NCI-H146 (cell line): ENCODE measurements at regions not wholly inside any gene's neighbourhood (a gene's known extent, or its start where the extent isn't known, plus 50 kb on each side); places are given as distances from the start of the nearest gene placed in this dataset.

Experiments
- DNase-seq: peaks from one replicate; lab custom pipeline; 2025; lab: John Stamatoyannopoulos, UW

GRCh38 chr5:18967637-18968036 is 1020.4 kb downstream of the CDH18 start:
- no peak for DNase-seq

GRCh38 chr5:18968966-18969365 is 1019.0 kb downstream of the CDH18 start:
- no peak for DNase-seq

- no peak for DNase-seq
Observed at GRCh38 chr5:18970000-18970399, 1018.0 kb downstream of the CDH18 start.

- DNase-seq = no peak
Observed at GRCh38 chr5:18972177-18972576, 1015.8 kb downstream of the CDH18 start.

DNA sequence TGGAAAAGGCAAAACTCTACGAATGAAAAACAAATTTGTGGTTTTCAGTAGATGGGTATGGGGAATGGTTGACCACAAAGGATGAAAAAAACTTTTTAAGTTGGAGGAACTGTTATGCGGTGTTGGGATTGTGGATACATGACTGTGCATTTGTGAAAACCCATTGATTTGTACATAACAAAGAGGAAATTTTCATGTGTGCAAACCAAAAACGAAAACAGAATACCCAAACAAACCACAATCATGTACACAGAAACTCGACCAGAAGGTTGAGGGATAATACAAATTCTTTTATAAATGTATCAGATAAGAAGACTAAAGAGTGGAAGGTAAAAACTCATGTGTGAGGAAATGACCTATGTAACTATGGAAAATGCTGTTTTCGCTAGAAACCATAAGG is 1012.4 kb downstream of the CDH18 start:
- no peak for DNase-seq

DNA sequence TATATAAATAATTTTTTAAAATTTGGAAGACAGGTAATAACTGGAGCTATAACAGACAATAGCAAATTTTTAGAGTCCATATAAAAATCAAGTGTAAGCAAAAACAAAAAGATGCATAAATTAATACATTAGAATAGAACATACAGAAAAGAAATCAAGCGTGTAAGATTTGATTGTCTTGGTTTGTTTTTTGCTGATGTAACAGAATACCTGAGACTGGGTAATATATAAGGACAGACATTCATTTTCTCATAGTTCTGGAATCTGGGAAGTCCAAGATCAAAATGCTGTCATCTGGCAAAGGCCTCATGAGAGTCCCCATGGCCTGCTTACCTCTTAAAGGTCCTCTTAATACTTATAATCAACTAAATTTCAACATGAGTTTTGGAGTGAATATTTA is 1010.1 kb downstream of the CDH18 start:
- DNase-seq = no peak

DNA sequence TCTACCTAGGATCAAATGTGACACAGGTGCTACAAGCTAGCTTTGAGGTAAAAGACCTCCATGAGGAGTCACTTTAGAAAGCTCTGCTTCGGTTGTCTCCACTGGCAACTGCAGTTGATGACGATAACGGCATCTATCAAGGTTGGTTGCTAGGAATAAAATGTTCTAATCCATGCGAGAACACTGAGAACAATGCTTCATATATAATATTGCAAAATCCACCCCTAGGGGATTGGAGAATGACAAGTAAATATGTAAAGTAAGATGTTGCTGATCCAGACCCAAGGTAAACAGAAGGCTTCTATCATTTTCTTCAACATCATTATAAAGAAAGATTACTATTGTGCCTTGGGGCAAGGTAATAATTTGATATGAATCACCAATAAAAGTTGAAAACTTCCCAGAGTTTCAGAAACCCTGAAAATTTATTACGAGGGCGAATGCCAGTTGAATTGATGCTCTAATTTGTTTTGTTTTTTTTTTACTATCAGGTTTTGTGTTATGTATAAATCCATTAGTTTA is 1003.4 kb downstream of the CDH18 start:
- no peak for DNase-seq

GRCh38 chr5:18985171-18985758 is 1002.7 kb downstream of the CDH18 start:
- DNase-seq = peak; percentile 1

- DNase-seq = no peak
Observed at GRCh38 chr5:18987101-18987500, 1000.9 kb downstream of the CDH18 start.

DNA sequence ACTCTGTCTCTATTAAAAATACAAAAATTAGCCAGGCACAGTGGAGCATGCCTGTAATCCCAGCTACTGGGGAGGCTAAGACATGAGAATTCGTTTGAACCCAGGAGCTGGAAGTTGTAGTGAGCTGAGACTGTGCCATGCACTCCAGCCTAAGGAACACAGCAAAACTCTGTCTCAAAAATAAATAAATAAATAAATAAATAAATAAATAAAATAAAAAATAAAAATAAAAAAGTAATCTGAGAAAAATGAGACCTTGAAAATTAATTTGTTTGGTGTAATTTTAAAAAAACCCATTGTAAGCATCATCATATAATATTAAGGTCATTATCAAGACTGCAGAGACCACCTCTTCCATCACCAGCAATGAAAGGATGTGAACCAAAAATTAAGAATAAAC is 997.1 kb downstream of the CDH18 start:
- DNase-seq = no peak

GRCh38 chr5:18992264-18992663 is 995.7 kb downstream of the CDH18 start:
- no peak for DNase-seq

GRCh38 chr5:18999478-18999877 is 988.5 kb downstream of the CDH18 start:
- DNase-seq = no peak

GRCh38 chr5:19001054-19001453 is 986.9 kb downstream of the CDH18 start:
- no peak for DNase-seq

GRCh38 chr5:19001539-19001938 is 986.5 kb downstream of the CDH18 start:
- no peak for DNase-seq

DNA sequence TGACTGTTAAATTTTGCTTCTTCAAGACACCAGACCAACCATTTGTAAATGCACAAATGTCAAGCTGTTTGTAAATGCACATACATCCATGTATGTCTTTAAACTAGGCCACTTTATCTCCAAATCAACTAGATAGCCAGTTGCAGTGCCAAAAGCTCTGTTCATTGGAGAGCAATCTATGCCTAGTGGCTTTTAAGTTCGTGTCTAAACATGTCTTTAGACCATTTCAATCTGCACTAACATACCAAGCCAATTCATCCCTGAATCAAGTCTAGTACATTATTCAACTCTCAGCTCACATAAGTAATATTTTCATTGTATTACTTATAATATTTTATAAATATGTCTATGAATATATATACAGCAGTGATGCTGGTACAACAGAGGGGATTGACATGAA is 985.9 kb downstream of the CDH18 start:
- DNase-seq = no peak

GRCh38 chr5:19018822-19019221 is 969.2 kb downstream of the CDH18 start:
- DNase-seq = no peak

GRCh38 chr5:19031491-19031890 is 956.5 kb downstream of the CDH18 start:
- DNase-seq = no peak

- no peak for DNase-seq
Observed at GRCh38 chr5:19035816-19036215, 952.2 kb downstream of the CDH18 start.

DNA sequence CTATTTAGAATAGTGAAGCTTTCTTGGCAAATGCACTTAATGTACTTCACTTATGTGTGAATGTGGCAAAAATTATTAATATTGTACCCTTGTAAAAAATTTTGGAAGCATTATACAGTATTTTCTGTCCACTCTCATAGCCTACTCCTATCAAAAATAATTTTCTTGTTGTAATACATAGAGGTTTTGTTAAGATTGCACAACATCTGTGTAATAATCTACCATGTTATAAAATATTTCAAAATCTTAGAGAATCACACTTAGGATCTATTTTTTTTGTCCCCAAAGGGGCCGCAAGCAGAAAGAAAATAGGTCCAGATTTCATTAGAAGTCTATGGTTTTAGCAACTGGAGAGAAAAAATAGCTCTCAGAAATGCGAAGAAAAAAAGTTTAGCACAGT is 945.9 kb downstream of the CDH18 start:
- no peak for DNase-seq

GRCh38 chr5:19044311-19044710 is 943.7 kb downstream of the CDH18 start:
- DNase-seq = no peak

GRCh38 chr5:19044931-19045695 is 942.9 kb downstream of the CDH18 start:
- peak; percentile 17 for DNase-seq

GRCh38 chr5:19047277-19047676 is 940.7 kb downstream of the CDH18 start:
- DNase-seq = peak; percentile 3

- no peak for DNase-seq
Observed at GRCh38 chr5:19048726-19049125, 939.3 kb downstream of the CDH18 start.

DNA sequence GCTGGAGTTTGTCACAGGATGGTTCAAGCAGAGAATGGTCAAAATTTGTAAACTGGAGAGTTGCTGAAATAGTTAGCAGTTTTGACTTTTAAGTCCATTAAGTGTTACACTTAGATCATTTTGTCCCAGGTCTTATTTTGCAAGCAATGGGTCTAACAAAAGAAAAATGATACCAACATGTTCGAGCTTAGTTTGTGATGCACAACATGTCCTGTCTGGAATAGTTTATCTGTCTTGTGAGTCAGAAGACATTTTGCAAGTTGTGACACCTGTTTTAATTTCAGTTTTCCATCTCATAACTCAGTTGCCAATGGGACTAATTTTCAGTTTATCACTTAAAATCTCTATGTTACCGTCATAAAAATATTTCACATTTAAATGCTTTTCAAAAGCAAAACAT is 929.8 kb downstream of the CDH18 start:
- no peak for DNase-seq
